ENCODE measurements at regions not wholly inside any gene's neighbourhood (a gene's known extent, or its start where the extent isn't known, plus 50 kb on each side); places are given as distances from the start of the nearest gene placed in this dataset.

- no peaks in the 10 kb centered on the region for H3K9me2 ChIP-seq (ENCODE audit: insufficient read depth)
- no peak overlapping the region for H3K4me3 Mint-ChIP-seq
- TF ChIP-seq REST (IDR thresholded peaks at IDR 0.05; ENCODE audit: unreplicated experiment): no peak
- TF ChIP-seq CTCF (conservative IDR thresholded peaks at IDR 0.05; ENCODE audit: low read depth in 2 of 2): no peak
- TF ChIP-seq NANOG (IDR thresholded peaks at IDR 0.05; ENCODE audit: borderline replicate concordance): no peak
- no peak for TF ChIP-seq CREB1 (CRISPR knock-in tag; IDR thresholded peaks at IDR 0.05; ENCODE audit: low read depth)
- TF ChIP-seq ZNF331 (CRISPR knock-in tag; IDR thresholded peaks at IDR 0.05; ENCODE audit: low read depth): no peak
- TF ChIP-seq EZH2 (IDR thresholded peaks at IDR 0.05; ENCODE audit: low read depth, unreplicated experiment): no peak
- TF ChIP-seq POLR2AphosphoS5 (IDR thresholded peaks at IDR 0.05; ENCODE audit: low read depth): no peak
- no peak for TF ChIP-seq ZNF462 (CRISPR knock-in tag; IDR thresholded peaks at IDR 0.05)
- TF ChIP-seq JUNB (IDR thresholded peaks at IDR 0.05; ENCODE audit: unreplicated experiment): no peak
- TF ChIP-seq STAT1 (IDR thresholded peaks at IDR 0.05; ENCODE audit: unreplicated experiment): no peak
- TF ChIP-seq EZH2phosphoT487 (IDR thresholded peaks at IDR 0.05; ENCODE audit: unreplicated experiment): no peak
- no peak for TF ChIP-seq ZNF114 (CRISPR knock-in tag; IDR thresholded peaks at IDR 0.05)
- TF ChIP-seq ETS1 (IDR thresholded peaks at IDR 0.05): no peak
- H3K4me1 Mint-ChIP-seq: peaks cover 2% of the 10 kb centered on the region; the same call in 2 of the 3 replicates
- H4K20me1 ChIP-seq (replicated peaks; ENCODE audit: insufficient read depth): no peaks in the 10 kb centered on the region
- H3K4me2 ChIP-seq: no peak overlapping the region
- H3K9me3 Mint-ChIP-seq: no peaks in the 10 kb centered on the region
- no peak overlapping the region for H2AFZ ChIP-seq
- no peak overlapping the region for H3K27ac ChIP-seq (ENCODE audit: low read depth)
- no peaks in the 10 kb centered on the region for H3K79me2 ChIP-seq (replicated peaks; ENCODE audit: insufficient read depth)
- H3K27me3 Mint-ChIP-seq (ENCODE audit: insufficient read depth, low read depth, poor library complexity): no peaks in the 10 kb centered on the region
- DNase-seq (ENCODE audit: low spot score) (no peak), ATAC-seq (no peak)
- H3K36me3 ChIP-seq (ENCODE audit: insufficient read depth): no peaks in the 10 kb centered on the region
- H3K4me1 ChIP-seq (ENCODE audit: insufficient read depth): no peaks in the 10 kb centered on the region
- no peak overlapping the region for H3K4me3 ChIP-seq
- no peaks in the 10 kb centered on the region for H3K36me3 Mint-ChIP-seq (ENCODE audit: low read depth)
- H3K27ac Mint-ChIP-seq: no peak overlapping the region
- no peaks in the 10 kb centered on the region for H3K27me3 ChIP-seq (ENCODE audit: insufficient read depth)
- no peaks in the 10 kb centered on the region for H3F3A ChIP-seq (replicated peaks; ENCODE audit: low read depth)
Measured at GRCh38 chrX:25432396-25432795, 416.6 kb upstream of the ARX start.
